Subcutaneous abdominal adipose tissue (tissue), 5 donors: ENCODE measurements at regions not wholly inside any gene's neighbourhood (a gene's known extent, or its start where the extent isn't known, plus 50 kb on each side); places are given as distances from the start of the nearest gene placed in this dataset.
"Not testable (repeated sequence)": the region's sequence is repeated elsewhere in the genome, so short reads cannot be mapped to it uniquely, and the experiment has no call there.

Source experiments
- H3K27ac ChIP-seq: one replicate; pipeline ENCODE4 v1.7.0; 2013; ENCODE audit warnings: low read depth, mild to moderate bottlenecking, inconsistent platforms, low read length, moderate library complexity
- H3K27me3 ChIP-seq, 5 donors: one replicate each; pipeline ENCODE4 v1.7.0; 2013; ENCODE audit warnings: low read length in 5 of 5, inconsistent platforms in 1 of 5; ENCODE audit not compliant: control insufficient read depth in 5 of 5, insufficient read depth in 4 of 5
- H3K36me3 ChIP-seq, 5 donors: one replicate each; pipeline ENCODE4 v1.7.0; 2013; ENCODE audit warnings: low read length in 5 of 5; ENCODE audit not compliant: control insufficient read depth in 5 of 5, insufficient read depth in 5 of 5
- H3K4me1 ChIP-seq, 5 donors: one replicate each; pipeline ENCODE4 v1.7.0; 2013; ENCODE audit warnings: low read length in 5 of 5, mild to moderate bottlenecking in 3 of 5, moderate library complexity in 1 of 5; ENCODE audit not compliant: control insufficient read depth in 5 of 5, insufficient read depth in 5 of 5
- H3K4me3 ChIP-seq, 5 donors: one replicate each; pipeline ENCODE4 v1.7.0; 2013; ENCODE audit warnings: low read length in 5 of 5, low read depth in 1 of 5
- H3K9ac ChIP-seq, 5 donors: one replicate each; pipeline ENCODE4 v1.7.0; 2013; ENCODE audit warnings: low read length in 5 of 5, mild to moderate bottlenecking in 4 of 5, moderate library complexity in 3 of 5
- H3K9me3 ChIP-seq, 5 donors: one replicate each; pipeline ENCODE4 v1.7.0; 2013; ENCODE audit warnings: low read length in 5 of 5; ENCODE audit not compliant: control insufficient read depth in 5 of 5
- donor health status: healthy.
- donor health status: healthy.
- donor health status: healthy.
- donor health status: healthy.
- donor health status: healthy.

GRCh38 chr14:38948171-38948570, 154.9 kb downstream of the SEC23A start:
- H3K9ac ChIP-seq, result no peak overlapping the region
- H3K27ac ChIP-seq, result no peak overlapping the region
- no peaks in the 10 kb centered on the region for H3K27me3 ChIP-seq
- no peak overlapping the region for H3K4me3 ChIP-seq
- peaks cover 0 to 2% (median 0%) of the 10 kb centered on the region in 5 donors for H3K4me1 ChIP-seq
- H3K36me3 ChIP-seq, result no peaks in the 10 kb centered on the region
- H3K9me3 ChIP-seq, result no peaks in the 10 kb centered on the region

- Histone ChIP-seq H3K36me3 (no peaks in the 10 kb centered on the region), H3K27me3 (no peaks in the 10 kb centered on the region), H3K4me1 (peaks cover 0 to 2% (median 0%) of the 10 kb centered on the region in 5 donors), H3K4me3 (no peak overlapping the region), H3K9ac (no peak overlapping the region), H3K9me3 (no peaks in the 10 kb centered on the region), H3K27ac (no peak overlapping the region)
These were observed 155.7 kb downstream of the SEC23A start for GRCh38 chr14:38947343-38947742.

- Histone ChIP-seq H3K9ac (no peak overlapping the region), H3K9me3 (no peaks in the 10 kb centered on the region), H3K27ac (no peak overlapping the region), H3K27me3 (no peaks in the 10 kb centered on the region), H3K36me3 (no peaks in the 10 kb centered on the region), H3K4me1 (no peaks in the 10 kb centered on the region), H3K4me3 (no peak overlapping the region)
These were observed 158.3 kb downstream of the SEC23A start for GRCh38 chr14:38944691-38945090.

GRCh38 chr14:38941488-38941887, 161.5 kb downstream of the SEC23A start:
- H3K27me3 ChIP-seq, result no peaks in the 10 kb centered on the region
- H3K4me1 ChIP-seq, result no peaks in the 10 kb centered on the region
- H3K9me3 ChIP-seq, result no peaks in the 10 kb centered on the region
- no peaks in the 10 kb centered on the region for H3K36me3 ChIP-seq
- no peak overlapping the region for H3K27ac ChIP-seq
- H3K9ac ChIP-seq, result no peak overlapping the region
- no peak overlapping the region for H3K4me3 ChIP-seq

- H3K27ac ChIP-seq, H3K9me3 ChIP-seq, H3K36me3 ChIP-seq, H3K4me1 ChIP-seq, H3K4me3 ChIP-seq, H3K27me3 ChIP-seq, H3K9ac ChIP-seq: not testable (repeated sequence)
These were observed 170.4 kb downstream of the SEC23A start for GRCh38 chr14:38932653-38933000.

- Histone ChIP-seq H3K9me3 (peaks cover 0 to 4% (median 0%) of the 10 kb centered on the region in 5 donors), H3K27ac (no peak overlapping the region), H3K4me3 (no peak overlapping the region), H3K4me1 (peaks cover 0 to 10% (median 0%) of the 10 kb centered on the region in 5 donors), H3K36me3 (no peaks in the 10 kb centered on the region), H3K9ac (no peak overlapping the region), H3K27me3 (no peaks in the 10 kb centered on the region)
These were observed 170.9 kb downstream of the SEC23A start for GRCh38 chr14:38931969-38932652.

GRCh38 chr14:38930898-38931297, 172.1 kb downstream of the SEC23A start:
- Histone ChIP-seq H3K4me1 (peaks cover 0 to 10% (median 0%) of the 10 kb centered on the region in 5 donors), H3K9ac (no peak overlapping the region), H3K4me3 (no peak overlapping the region), H3K9me3 (peaks cover 0 to 4% (median 0%) of the 10 kb centered on the region in 5 donors), H3K27me3 (no peaks in the 10 kb centered on the region), H3K27ac (no peak overlapping the region), H3K36me3 (no peaks in the 10 kb centered on the region)

- Histone ChIP-seq H3K27ac (no peak overlapping the region), H3K36me3 (no peaks in the 10 kb centered on the region), H3K27me3 (no peaks in the 10 kb centered on the region), H3K4me1 (peaks cover 0 to 10% (median 0%) of the 10 kb centered on the region in 5 donors), H3K9me3 (peaks cover 0 to 4% (median 0%) of the 10 kb centered on the region in 5 donors), H3K4me3 (no peak overlapping the region), H3K9ac (no peak overlapping the region)
These were observed 173.0 kb downstream of the SEC23A start for GRCh38 chr14:38930022-38930421.

GRCh38 chr14:38929416-38929815, 173.6 kb downstream of the SEC23A start:
- Histone ChIP-seq H3K9me3 (peaks cover 0 to 4% (median 0%) of the 10 kb centered on the region in 5 donors), H3K4me3 (no peak overlapping the region), H3K27me3 (no peaks in the 10 kb centered on the region), H3K9ac (no peak overlapping the region), H3K4me1 (peaks cover 0 to 10% (median 0%) of the 10 kb centered on the region in 5 donors), H3K27ac (no peak overlapping the region), H3K36me3 (no peaks in the 10 kb centered on the region)

- H3K4me1 ChIP-seq, H3K27me3 ChIP-seq, H3K9me3 ChIP-seq, H3K36me3 ChIP-seq, H3K9ac ChIP-seq, H3K27ac ChIP-seq, H3K4me3 ChIP-seq: not testable (repeated sequence)
These were observed 181.1 kb downstream of the SEC23A start for GRCh38 chr14:38921893-38922292.
